DND-41 (cell line): ENCODE measurements at regions not wholly inside any gene's neighbourhood (a gene's known extent, or its start where the extent isn't known, plus 50 kb on each side); places are given as distances from the start of the nearest gene placed in this dataset.

ENCODE experiments used
- EZH2 ChIP-seq: IDR thresholded peaks from 3 replicates; pipeline ENCODE4 v1.6.1; 2012; ENCODE audit warnings: borderline replicate concordance, low read depth, mild to moderate bottlenecking, moderate library complexity, low read length, inconsistent platforms; ENCODE audit not compliant: severe bottlenecking
- TF ChIP-seq, protein P1 (sequence below): IDR thresholded peaks from 2 replicates; pipeline ENCODE4 v1.5.1; 2012; ENCODE audit warnings: borderline replicate concordance, low read length, moderate library complexity, mild to moderate bottlenecking; ENCODE audit not compliant: poor library complexity, severe bottlenecking; ENCODE audit errors: extremely low read depth

DNA sequence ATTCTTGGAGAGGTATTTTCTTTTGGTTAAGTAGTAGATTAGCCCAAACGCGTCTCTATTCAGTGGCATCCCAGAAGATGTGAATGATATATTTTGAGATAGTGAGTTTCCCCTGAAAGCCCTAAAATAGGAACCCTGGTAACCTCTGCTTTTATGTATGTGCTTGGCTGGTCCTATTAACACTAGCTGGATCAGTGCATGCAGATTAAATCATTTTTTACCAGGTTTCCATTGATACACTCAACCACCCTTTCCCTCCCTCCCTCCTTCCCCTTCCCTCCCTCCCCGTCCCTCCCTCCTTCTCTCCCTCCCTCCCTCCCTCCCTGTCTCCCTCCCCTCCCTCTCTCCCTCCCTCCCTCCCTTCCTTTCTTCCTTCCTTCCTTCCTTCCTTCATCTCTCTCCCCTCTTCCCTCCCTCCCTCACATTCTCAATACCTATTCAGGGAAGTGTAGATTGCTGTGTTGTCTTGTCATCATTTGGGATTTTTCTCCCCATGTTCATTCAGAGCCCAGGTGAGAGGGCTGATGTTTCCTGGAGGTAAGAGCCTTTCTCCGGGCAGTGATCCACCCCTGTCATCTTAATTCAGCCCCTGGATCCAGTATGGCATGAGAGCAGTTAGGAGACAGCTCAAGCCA lies 406.8 kb downstream of the PRDM2 start:
- TF ChIP-seq, protein P1, sequence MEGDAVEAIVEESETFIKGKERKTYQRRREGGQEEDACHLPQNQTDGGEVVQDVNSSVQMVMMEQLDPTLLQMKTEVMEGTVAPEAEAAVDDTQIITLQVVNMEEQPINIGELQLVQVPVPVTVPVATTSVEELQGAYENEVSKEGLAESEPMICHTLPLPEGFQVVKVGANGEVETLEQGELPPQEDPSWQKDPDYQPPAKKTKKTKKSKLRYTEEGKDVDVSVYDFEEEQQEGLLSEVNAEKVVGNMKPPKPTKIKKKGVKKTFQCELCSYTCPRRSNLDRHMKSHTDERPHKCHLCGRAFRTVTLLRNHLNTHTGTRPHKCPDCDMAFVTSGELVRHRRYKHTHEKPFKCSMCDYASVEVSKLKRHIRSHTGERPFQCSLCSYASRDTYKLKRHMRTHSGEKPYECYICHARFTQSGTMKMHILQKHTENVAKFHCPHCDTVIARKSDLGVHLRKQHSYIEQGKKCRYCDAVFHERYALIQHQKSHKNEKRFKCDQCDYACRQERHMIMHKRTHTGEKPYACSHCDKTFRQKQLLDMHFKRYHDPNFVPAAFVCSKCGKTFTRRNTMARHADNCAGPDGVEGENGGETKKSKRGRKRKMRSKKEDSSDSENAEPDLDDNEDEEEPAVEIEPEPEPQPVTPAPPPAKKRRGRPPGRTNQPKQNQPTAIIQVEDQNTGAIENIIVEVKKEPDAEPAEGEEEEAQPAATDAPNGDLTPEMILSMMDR: no peak
- no peak for TF ChIP-seq EZH2
